HepG2 (cell line): ENCODE measurements at regions not wholly inside any gene's neighbourhood (a gene's known extent, or its start where the extent isn't known, plus 50 kb on each side); places are given as distances from the start of the nearest gene placed in this dataset.

Source experiments
- DR1 ChIP-seq: sonication (generic); formaldehyde crosslinking; IDR thresholded peaks from 2 replicates; pipeline ENCODE4 v1.8.0; 2021; ENCODE audit warnings: mild to moderate bottlenecking, missing genetic modification reagents, inconsistent platforms
- ELF1 ChIP-seq: sonication (generic); formaldehyde crosslinking; IDR thresholded peaks from 2 replicates; pipeline ENCODE4 v1.4.0; 2020; ENCODE audit warnings: missing genetic modification reagents
- EZH2 ChIP-seq: conservative IDR thresholded peaks from 2 replicates; pipeline ENCODE4 v1.6.1; 2012; ENCODE audit warnings: mild to moderate bottlenecking, low read depth, low read length, moderate library complexity
- HDAC1 ChIP-seq: sonication (generic); formaldehyde crosslinking; IDR thresholded peaks from 2 replicates; pipeline ENCODE4 v1.5.1; 2020; ENCODE audit warnings: mild to moderate bottlenecking, missing genetic modification reagents
- HNRNPL ChIP-seq: fragments of 200-400 bp; formaldehyde crosslinking; IDR thresholded peaks from 2 replicates; pipeline ENCODE4 v1.6.1; 2017; ENCODE audit warnings: mild to moderate bottlenecking, low read depth, low read length
- HOXA3 ChIP-seq: sonication (generic); formaldehyde crosslinking; IDR thresholded peaks from 2 replicates; pipeline ENCODE4 v1.5.0; 2020; ENCODE audit warnings: missing genetic modification reagents
- HOXA9 ChIP-seq: sonication (generic); formaldehyde crosslinking; IDR thresholded peaks from 2 replicates; pipeline ENCODE4 v1.8.1; 2022; ENCODE audit warnings: missing genetic modification reagents, mild to moderate bottlenecking, moderate library complexity, borderline replicate concordance
- JUNB ChIP-seq: sonication (generic); formaldehyde crosslinking; IDR thresholded peaks from 2 replicates; pipeline ENCODE4 v1.8.0; 2022; ENCODE audit warnings: missing genetic modification reagents, mild to moderate bottlenecking, borderline replicate concordance
- NFYB ChIP-seq: sonication (generic); formaldehyde crosslinking; IDR thresholded peaks from 2 replicates; pipeline ENCODE4 v1.4.0; 2020; ENCODE audit warnings: missing genetic modification reagents
- POGZ ChIP-seq: sonication (generic); formaldehyde crosslinking; IDR thresholded peaks from 2 replicates; pipeline ENCODE4 v1.4.0; 2020; ENCODE audit warnings: mild to moderate bottlenecking, missing genetic modification reagents
- TBX2 ChIP-seq: sonication (generic); formaldehyde crosslinking; IDR thresholded peaks from 2 replicates; pipeline ENCODE4 v1.5.0; 2020; ENCODE audit warnings: missing genetic modification reagents, mild to moderate bottlenecking, borderline replicate concordance
- YEATS4 ChIP-seq: sonication (generic); formaldehyde crosslinking; IDR thresholded peaks from 2 replicates; pipeline ENCODE4 v1.4.0; 2020; ENCODE audit warnings: missing genetic modification reagents, borderline replicate concordance
- ZBTB7B ChIP-seq: sonication (generic); formaldehyde crosslinking; IDR thresholded peaks from 2 replicates; pipeline ENCODE4 v1.4.0; 2020; ENCODE audit warnings: missing genetic modification reagents
- ZFP36L2 ChIP-seq: sonication (generic); formaldehyde crosslinking; IDR thresholded peaks from 2 replicates; pipeline ENCODE4 v1.4.0; 2020; ENCODE audit warnings: missing genetic modification reagents
- ZMYM4 ChIP-seq: sonication (generic); formaldehyde crosslinking; IDR thresholded peaks from 2 replicates; pipeline ENCODE4 v1.8.1; 2023; ENCODE audit warnings: mild to moderate bottlenecking, missing genetic modification reagents
- ZNF256 ChIP-seq: sonication (generic); formaldehyde crosslinking; conservative IDR thresholded peaks from 2 replicates; pipeline ENCODE4 v1.4.0; 2020; ENCODE audit warnings: missing genetic modification reagents
- ZNF530 ChIP-seq: sonication (generic); formaldehyde crosslinking; IDR thresholded peaks from 2 replicates; pipeline ENCODE4 v1.5.0; 2020; ENCODE audit warnings: low read depth, mild to moderate bottlenecking, missing genetic modification reagents
- ZNF546 ChIP-seq: sonication (generic); formaldehyde crosslinking; conservative IDR thresholded peaks from 2 replicates; pipeline ENCODE4 v1.8.1; 2023; ENCODE audit warnings: mild to moderate bottlenecking, missing genetic modification reagents
- ZNF782 ChIP-seq: sonication (generic); formaldehyde crosslinking; IDR thresholded peaks from 2 replicates; pipeline ENCODE4 v1.4.0; 2020; ENCODE audit warnings: missing genetic modification reagents, mild to moderate bottlenecking, borderline replicate concordance
- TF ChIP-seq, protein P1 (sequence below): IDR thresholded peaks from 2 replicates; pipeline ENCODE4 v1.6.1; 2016; ENCODE audit warnings: low read depth, control low read depth
- TF ChIP-seq, protein P2 (sequence below): sonication (generic); formaldehyde crosslinking; IDR thresholded peaks from 2 replicates; pipeline ENCODE4 v1.5.0; 2020; ENCODE audit warnings: missing genetic modification reagents
- TF ChIP-seq, protein P3 (sequence below): sonication (generic); formaldehyde crosslinking; IDR thresholded peaks from 2 replicates; pipeline ENCODE4 v1.5.0; 2020; ENCODE audit warnings: missing genetic modification reagents
- TF ChIP-seq, protein P4 (sequence below): sonication (generic); formaldehyde crosslinking; IDR thresholded peaks from 2 replicates; pipeline ENCODE4 v1.4.0; 2020; ENCODE audit warnings: mild to moderate bottlenecking, missing genetic modification reagents
- TF ChIP-seq, protein P5 (sequence below): sonication (generic); formaldehyde crosslinking; IDR thresholded peaks from 2 replicates; pipeline ENCODE4 v1.4.0; 2020; ENCODE audit warnings: mild to moderate bottlenecking, missing genetic modification reagents
- TF ChIP-seq, protein P6 (sequence below): sonication (generic); formaldehyde crosslinking; IDR thresholded peaks from 2 replicates; pipeline ENCODE4 v1.4.0; 2020; ENCODE audit warnings: mild to moderate bottlenecking, missing genetic modification reagents

DNA sequence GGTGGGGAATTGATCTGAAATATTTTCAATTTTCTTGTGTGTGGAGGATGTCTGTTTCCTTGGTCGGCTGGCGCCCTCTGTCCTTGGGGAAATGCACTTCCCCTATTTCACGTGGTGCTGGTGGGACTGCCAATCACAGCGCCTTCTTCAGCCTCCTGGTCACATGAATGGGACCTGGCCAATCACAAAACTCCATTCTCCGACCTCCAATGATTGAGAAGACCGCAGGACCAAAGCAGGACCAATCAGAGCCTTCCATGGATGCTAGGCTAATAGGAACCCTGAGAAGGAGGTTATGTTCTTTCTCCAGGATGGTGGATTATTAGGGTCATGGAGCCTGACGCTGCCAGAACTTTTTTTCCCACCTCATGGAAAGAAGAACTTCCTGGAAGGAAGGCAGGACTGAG, 188.7 kb downstream of the TTC8 start (continued):
- TF ChIP-seq, protein P1, sequence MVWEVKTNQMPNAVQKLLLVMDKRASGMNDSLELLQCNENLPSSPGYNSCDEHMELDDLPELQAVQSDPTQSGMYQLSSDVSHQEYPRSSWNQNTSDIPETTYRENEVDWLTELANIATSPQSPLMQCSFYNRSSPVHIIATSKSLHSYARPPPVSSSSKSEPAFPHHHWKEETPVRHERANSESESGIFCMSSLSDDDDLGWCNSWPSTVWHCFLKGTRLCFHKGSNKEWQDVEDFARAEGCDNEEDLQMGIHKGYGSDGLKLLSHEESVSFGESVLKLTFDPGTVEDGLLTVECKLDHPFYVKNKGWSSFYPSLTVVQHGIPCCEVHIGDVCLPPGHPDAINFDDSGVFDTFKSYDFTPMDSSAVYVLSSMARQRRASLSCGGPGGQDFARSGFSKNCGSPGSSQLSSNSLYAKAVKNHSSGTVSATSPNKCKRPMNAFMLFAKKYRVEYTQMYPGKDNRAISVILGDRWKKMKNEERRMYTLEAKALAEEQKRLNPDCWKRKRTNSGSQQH (CRISPR knock-in tag): 0 out of 2 replicates have a peak, but pooled peaks have one; percentile 31
- TF ChIP-seq HDAC1 (CRISPR knock-in tag): peak; percentile 57
- TF ChIP-seq JUNB: no peak
- TF ChIP-seq ZNF530: no peak
- TF ChIP-seq, protein P2, sequence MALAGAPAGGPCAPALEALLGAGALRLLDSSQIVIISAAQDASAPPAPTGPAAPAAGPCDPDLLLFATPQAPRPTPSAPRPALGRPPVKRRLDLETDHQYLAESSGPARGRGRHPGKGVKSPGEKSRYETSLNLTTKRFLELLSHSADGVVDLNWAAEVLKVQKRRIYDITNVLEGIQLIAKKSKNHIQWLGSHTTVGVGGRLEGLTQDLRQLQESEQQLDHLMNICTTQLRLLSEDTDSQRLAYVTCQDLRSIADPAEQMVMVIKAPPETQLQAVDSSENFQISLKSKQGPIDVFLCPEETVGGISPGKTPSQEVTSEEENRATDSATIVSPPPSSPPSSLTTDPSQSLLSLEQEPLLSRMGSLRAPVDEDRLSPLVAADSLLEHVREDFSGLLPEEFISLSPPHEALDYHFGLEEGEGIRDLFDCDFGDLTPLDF (CRISPR knock-in tag): no peak
- TF ChIP-seq ZNF256 (CRISPR knock-in tag): no peak
- no peak for TF ChIP-seq ZBTB7B (CRISPR knock-in tag)
- peak; percentile 9; the same call in 1 of the 2 replicates for TF ChIP-seq HOXA3 (CRISPR knock-in tag)
- no peak for TF ChIP-seq ZNF546 (CRISPR knock-in tag)
- 0 out of 2 replicates have a peak, but pooled peaks have one; percentile 45 for TF ChIP-seq YEATS4 (CRISPR knock-in tag)
- TF ChIP-seq DR1 (CRISPR knock-in tag): no peak
- TF ChIP-seq ELF1 (CRISPR knock-in tag): peak; percentile 75
- TF ChIP-seq, protein P3, sequence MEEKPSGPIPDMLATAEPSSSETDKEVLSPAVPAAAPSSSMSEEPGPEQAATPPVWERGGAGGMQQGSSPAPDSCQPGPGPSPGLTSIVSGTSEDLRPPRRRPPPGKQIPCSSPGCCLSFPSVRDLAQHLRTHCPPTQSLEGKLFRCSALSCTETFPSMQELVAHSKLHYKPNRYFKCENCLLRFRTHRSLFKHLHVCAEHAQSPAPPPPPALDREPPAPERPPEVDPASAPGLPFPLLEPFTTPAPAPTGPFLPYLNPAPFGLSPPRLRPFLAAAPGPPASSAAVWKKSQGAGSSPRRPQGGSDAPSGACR (CRISPR knock-in tag): no peak
- peak; percentile 99 for TF ChIP-seq ZMYM4
- TF ChIP-seq TBX2 (CRISPR knock-in tag): no peak
- TF ChIP-seq, protein P4, sequence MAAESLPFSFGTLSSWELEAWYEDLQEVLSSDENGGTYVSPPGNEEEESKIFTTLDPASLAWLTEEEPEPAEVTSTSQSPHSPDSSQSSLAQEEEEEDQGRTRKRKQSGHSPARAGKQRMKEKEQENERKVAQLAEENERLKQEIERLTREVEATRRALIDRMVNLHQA: no peak
- no peak for TF ChIP-seq ZNF782
- TF ChIP-seq HNRNPL: no peak
- TF ChIP-seq, protein P5, sequence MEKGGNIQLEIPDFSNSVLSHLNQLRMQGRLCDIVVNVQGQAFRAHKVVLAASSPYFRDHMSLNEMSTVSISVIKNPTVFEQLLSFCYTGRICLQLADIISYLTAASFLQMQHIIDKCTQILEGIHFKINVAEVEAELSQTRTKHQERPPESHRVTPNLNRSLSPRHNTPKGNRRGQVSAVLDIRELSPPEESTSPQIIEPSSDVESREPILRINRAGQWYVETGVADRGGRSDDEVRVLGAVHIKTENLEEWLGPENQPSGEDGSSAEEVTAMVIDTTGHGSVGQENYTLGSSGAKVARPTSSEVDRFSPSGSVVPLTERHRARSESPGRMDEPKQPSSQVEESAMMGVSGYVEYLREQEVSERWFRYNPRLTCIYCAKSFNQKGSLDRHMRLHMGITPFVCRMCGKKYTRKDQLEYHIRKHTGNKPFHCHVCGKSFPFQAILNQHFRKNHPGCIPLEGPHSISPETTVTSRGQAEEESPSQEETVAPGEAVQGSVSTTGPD (CRISPR knock-in tag): no peak
- TF ChIP-seq ZFP36L2 (CRISPR knock-in tag): no peak
- TF ChIP-seq HOXA9 (CRISPR knock-in tag): no peak
- TF ChIP-seq, protein P6, sequence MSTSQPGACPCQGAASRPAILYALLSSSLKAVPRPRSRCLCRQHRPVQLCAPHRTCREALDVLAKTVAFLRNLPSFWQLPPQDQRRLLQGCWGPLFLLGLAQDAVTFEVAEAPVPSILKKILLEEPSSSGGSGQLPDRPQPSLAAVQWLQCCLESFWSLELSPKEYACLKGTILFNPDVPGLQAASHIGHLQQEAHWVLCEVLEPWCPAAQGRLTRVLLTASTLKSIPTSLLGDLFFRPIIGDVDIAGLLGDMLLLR (CRISPR knock-in tag): no peak
- TF ChIP-seq POGZ (CRISPR knock-in tag): peak; percentile 94
- TF ChIP-seq NFYB (CRISPR knock-in tag): peak; percentile 86
- no peak for TF ChIP-seq EZH2
